Prostate gland (tissue), 2 donors: ENCODE measurements at regions not wholly inside any gene's neighbourhood (a gene's known extent, or its start where the extent isn't known, plus 50 kb on each side); places are given as distances from the start of the nearest gene placed in this dataset.

Experiments used
- DNase-seq: peaks from one replicate; pipeline ENCODE4 v3.0.0-alpha.2; 2019; ENCODE audit warnings: low spot score
- H3K27ac ChIP-seq, 2 donors: fragments of 200-600 bp; sonication (generic); 2 replicates each; pipeline ENCODE4 v1.5.1; 2017 to 2019
- H3K27me3 ChIP-seq: fragments of 200-600 bp; sonication (generic); replicated peaks from 2 replicates; pipeline ENCODE4 v1.5.1; 2019; ENCODE audit not compliant: insufficient read depth
- H3K36me3 ChIP-seq, 2 donors: fragments of 200-600 bp; sonication (generic); 1 replicate in 1 of 2; 2 replicates in 1 of 2; pipeline versions ENCODE4 v1.5.1 to v1.8.1; 2017 to 2019
- H3K4me1 ChIP-seq: fragments of 200-600 bp; sonication (generic); replicated peaks from 2 replicates; pipeline ENCODE4 v1.5.1; 2019
- H3K4me3 ChIP-seq, 2 donors: fragments of 200-600 bp; sonication (generic); 2 replicates each; pipeline ENCODE4 v1.5.1; 2017 to 2019
- H3K9me3 ChIP-seq: fragments of 200-600 bp; sonication (generic); 2 replicates; pipeline ENCODE4 v1.5.1; 2017
- CTCF ChIP-seq, 4 experiments: fragments of 200-600 bp in 2 of 4; fragments of 450-650 bp in 2 of 4; sonication (generic) in 2 of 4; IDR thresholded peaks; 1 replicate in 3 of 4; 2 replicates in 1 of 4; pipeline ENCODE4 v1.5.1; 2016 to 2019; ENCODE audit warnings: antibody characterized with exemption in 4 of 4, mild to moderate bottlenecking in 2 of 4, moderate library complexity in 2 of 4
- POLR2A ChIP-seq: fragments of 450-650 bp; IDR thresholded peaks from one replicate; pipeline ENCODE4 v1.6.1; 2016; ENCODE audit warnings: antibody characterized with exemption, mild to moderate bottlenecking
- POLR2AphosphoS5 ChIP-seq: sonication (generic); formaldehyde crosslinking; IDR thresholded peaks from one replicate; pipeline ENCODE4 v1.6.1; 2017; ENCODE audit warnings: antibody characterized with exemption
- WGBS: methylation state at CpG from one replicate; pipeline ENCODE4 v1.1.5; 2018; 5-methylcytosine and 5-hydroxymethylcytosine counted together
- intact Hi-C: fragments of 100-400 bp; cut with DNase I; formaldehyde crosslinking; loops from one replicate; pipeline ENCODE4 v1.14.2; 2022

GRCh38 chrX:45681891-45682290, 481.2 kb upstream of the DIPK2B start:
- TF ChIP-seq CTCF (IDR thresholded peaks at IDR 0.05) = no peak
- no peak for TF ChIP-seq POLR2AphosphoS5
- TF ChIP-seq POLR2A = no peak
- Histone ChIP-seq H3K9me3 (no peaks in the 10 kb centered on the region), H3K4me1 (no peaks in the 10 kb centered on the region), H3K27ac (no peak overlapping the region), H3K27me3 (no peaks in the 10 kb centered on the region), H3K36me3 (no peaks in the 10 kb centered on the region), H3K4me3 (no peak overlapping the region)
- WGBS = 100% methylated on average over 1 of the region's 1 CpG
- intact Hi-C loops = no loop called here
- DNase-seq = no peak

GRCh38 chrX:45669715-45670340, 469.2 kb upstream of the DIPK2B start:
- Histone ChIP-seq H3K27me3 (no peaks in the 10 kb centered on the region), H3K9me3 (no peaks in the 10 kb centered on the region), H3K4me3 (no peak overlapping the region), H3K4me1 (no peaks in the 10 kb centered on the region), H3K36me3 (no peaks in the 10 kb centered on the region), H3K27ac (no peak overlapping the region)
- 29% methylated on average over 4 of the region's 5 CpGs for WGBS
- DNase-seq = no peak
- no peak for TF ChIP-seq CTCF (IDR thresholded peaks at IDR 0.05)
- intact Hi-C loops = no loop called here

- Histone ChIP-seq H3K4me3 (no peak overlapping the region), H3K27me3 (no peaks in the 10 kb centered on the region), H3K9me3 (no peaks in the 10 kb centered on the region), H3K4me1 (no peaks in the 10 kb centered on the region), H3K27ac (no peak overlapping the region), H3K36me3 (no peaks in the 10 kb centered on the region)
- intact Hi-C loops = no loop called here
- 75% methylated on average over 6 of the region's 6 CpGs for WGBS
- no peak for TF ChIP-seq CTCF (IDR thresholded peaks at IDR 0.05)
- no peak for TF ChIP-seq POLR2AphosphoS5
- no peak for TF ChIP-seq POLR2A
- DNase-seq = no peak
Measured at GRCh38 chrX:45668686-45669443, 468.2 kb upstream of the DIPK2B start.

- H3K4me3 ChIP-seq = no peak overlapping the region
- no peak overlapping the region for H3K27ac ChIP-seq
- no peaks in the 10 kb centered on the region for H3K4me1 ChIP-seq
- DNase-seq = no peak
- no CpG with 5 or more reads among the region's 1 CpG for WGBS
- intact Hi-C loops = no loop called here
- H3K9me3 ChIP-seq = no peaks in the 10 kb centered on the region
- TF ChIP-seq CTCF (IDR thresholded peaks at IDR 0.05) = no peak
- no peak for TF ChIP-seq POLR2A
- no peak for TF ChIP-seq POLR2AphosphoS5
- H3K27me3 ChIP-seq = no peaks in the 10 kb centered on the region
- no peaks in the 10 kb centered on the region for H3K36me3 ChIP-seq
Measured at GRCh38 chrX:45667666-45668065, 467.0 kb upstream of the DIPK2B start.

GRCh38 chrX:45664727-45665290, 464.1 kb upstream of the DIPK2B start:
- no peak for DNase-seq
- TF ChIP-seq CTCF (IDR thresholded peaks at IDR 0.05) (no peak), POLR2A (no peak), POLR2AphosphoS5 (no peak)
- Histone ChIP-seq H3K4me1 (no peaks in the 10 kb centered on the region), H3K4me3 (no peak overlapping the region), H3K36me3 (no peaks in the 10 kb centered on the region), H3K27me3 (no peaks in the 10 kb centered on the region), H3K27ac (no peak overlapping the region), H3K9me3 (no peaks in the 10 kb centered on the region)
- intact Hi-C loops = no loop called here
- 100% methylated on average over 4 of the region's 19 CpGs for WGBS
